Left lung (tissue), 4 donors: ENCODE measurements at regions not wholly inside any gene's neighbourhood (a gene's known extent, or its start where the extent isn't known, plus 50 kb on each side); places are given as distances from the start of the nearest gene placed in this dataset.

Source experiments
- ATAC-seq: fragments of 200-7000 bp; cut with Tn5 transposase; one replicate; pipeline ENCODE4 v1.9.1; 2020; ENCODE audit warnings: moderate library complexity
- DNase-seq, 4 donors: peaks; one replicate each; pipeline ENCODE4 v3.0.0-alpha.2; 2013 to 2020
- H3K27ac ChIP-seq, 2 donors: fragments of 200-600 bp; sonication (generic) in 1 of 2; one replicate each; pipeline versions ENCODE4 v1.5.0 to v1.8.0; 2020 to 2021
- H3K27me3 ChIP-seq, 2 donors: fragments of 200-600 bp; sonication (generic) in 1 of 2; one replicate each; pipeline versions ENCODE4 v1.5.0 to v1.8.0; 2020 to 2021
- H3K36me3 ChIP-seq, 2 donors: fragments of 200-600 bp; sonication (generic) in 1 of 2; one replicate each; pipeline versions ENCODE4 v1.5.0 to v1.8.0; 2020 to 2021
- H3K4me1 ChIP-seq, 2 donors: fragments of 200-600 bp; one replicate each; pipeline ENCODE4 v1.8.0; 2021
- H3K4me3 ChIP-seq, 2 donors: fragments of 200-600 bp; sonication (generic) in 1 of 2; one replicate each; pipeline versions ENCODE4 v1.5.0 to v1.8.0; 2020 to 2021; ENCODE audit warnings: mild to moderate bottlenecking in 1 of 2
- H3K9me3 ChIP-seq, 2 donors: fragments of 200-600 bp; sonication (generic) in 1 of 2; one replicate each; pipeline versions ENCODE4 v1.5.0 to v1.8.0; 2020 to 2021
- CTCF ChIP-seq, 2 donors: fragments of 200-600 bp; sonication (generic) in 1 of 2; IDR thresholded peaks; one replicate each; pipeline versions ENCODE4 v1.5.0 to v1.8.0; 2021; ENCODE audit warnings: antibody characterized with exemption in 2 of 2
- intact Hi-C, 2 donors: fragments of 100-400 bp; cut with DNase I; formaldehyde crosslinking; loops; one replicate each; pipeline versions ENCODE4 v1.11.2 to v1.14.2; 2022
- donor health status: DM: no; HTN: yes; CAD: no.
- donor health status: DM: no; HTN: no; CAD: no.

- Histone ChIP-seq H3K4me3 (no peak overlapping the region), H3K9me3 (no peaks in the 10 kb centered on the region), H3K27me3 (no peaks in the 10 kb centered on the region), H3K4me1 (no peaks in the 10 kb centered on the region), H3K36me3 (no peaks in the 10 kb centered on the region), H3K27ac (no peak overlapping the region)
- intact Hi-C loops: no loop called here
- no peak for DNase-seq
- no peak for TF ChIP-seq CTCF (IDR thresholded peaks at IDR 0.05)
- no peak for ATAC-seq
Measured at GRCh38 chr7:47724335-47724982, 142.5 kb upstream of the TNS3 start.

GRCh38 chr7:47722126-47722525 lies 140.2 kb upstream of the TNS3 start:
- no peak for DNase-seq
- no peaks in the 10 kb centered on the region for H3K36me3 ChIP-seq
- TF ChIP-seq CTCF (IDR thresholded peaks at IDR 0.05): no peak
- no peak overlapping the region for H3K4me3 ChIP-seq
- H3K9me3 ChIP-seq: no peaks in the 10 kb centered on the region
- no peaks in the 10 kb centered on the region for H3K27me3 ChIP-seq
- ATAC-seq: no peak
- H3K4me1 ChIP-seq: no peaks in the 10 kb centered on the region
- intact Hi-C loops: no loop called here
- no peak overlapping the region for H3K27ac ChIP-seq

GRCh38 chr7:47721670-47722069 lies 139.8 kb upstream of the TNS3 start:
- no peak for TF ChIP-seq CTCF (IDR thresholded peaks at IDR 0.05)
- intact Hi-C loops: no loop called here
- ATAC-seq (no peak), DNase-seq (no peak)
- Histone ChIP-seq H3K27me3 (no peaks in the 10 kb centered on the region), H3K4me1 (no peaks in the 10 kb centered on the region), H3K36me3 (no peaks in the 10 kb centered on the region), H3K9me3 (no peaks in the 10 kb centered on the region), H3K27ac (no peak overlapping the region), H3K4me3 (no peak overlapping the region)

GRCh38 chr7:47720907-47721244 lies 139.0 kb upstream of the TNS3 start:
- DNase-seq (no peak), ATAC-seq (no peak)
- H3K36me3 ChIP-seq: no peaks in the 10 kb centered on the region
- no peak for TF ChIP-seq CTCF (IDR thresholded peaks at IDR 0.05)
- no peaks in the 10 kb centered on the region for H3K9me3 ChIP-seq
- intact Hi-C loops: no loop called here
- no peak overlapping the region for H3K27ac ChIP-seq
- no peak overlapping the region for H3K4me3 ChIP-seq
- no peaks in the 10 kb centered on the region for H3K4me1 ChIP-seq
- H3K27me3 ChIP-seq: no peaks in the 10 kb centered on the region

GRCh38 chr7:47720141-47720906 lies 138.4 kb upstream of the TNS3 start:
- Histone ChIP-seq H3K27ac (no peak overlapping the region), H3K36me3 (no peaks in the 10 kb centered on the region), H3K4me1 (no peaks in the 10 kb centered on the region), H3K27me3 (no peaks in the 10 kb centered on the region), H3K4me3 (no peak overlapping the region), H3K9me3 (no peaks in the 10 kb centered on the region)
- ATAC-seq (peak; percentile 12), DNase-seq (no peak)
- no peak for TF ChIP-seq CTCF (IDR thresholded peaks at IDR 0.05)
- intact Hi-C loops: no loop called here
